ENCODE measurements at regions not wholly inside any gene's neighbourhood (a gene's known extent, or its start where the extent isn't known, plus 50 kb on each side); places are given as distances from the start of the nearest gene placed in this dataset.
"Not testable (repeated sequence)": the region's sequence is repeated elsewhere in the genome, so short reads cannot be mapped to it uniquely, and the experiment has no call there.

DNA sequence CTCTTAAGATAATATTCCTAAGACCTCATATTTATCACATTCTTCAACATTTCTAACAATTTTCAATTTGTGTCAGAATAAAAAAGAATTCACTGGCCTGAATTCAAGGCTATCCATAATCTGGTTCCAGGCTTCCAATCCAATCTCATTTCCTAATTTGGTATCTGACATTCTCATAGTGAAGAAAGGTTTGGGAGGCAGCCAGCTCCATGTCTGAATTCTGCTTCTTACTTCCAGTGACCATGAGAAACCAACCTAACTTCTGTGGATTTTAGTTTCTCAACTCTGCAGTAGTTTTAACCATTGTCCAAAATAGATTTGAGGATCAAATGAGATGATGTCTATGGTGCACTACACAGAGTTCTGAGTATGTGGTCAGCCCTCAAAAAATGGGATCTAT, 439.1 kb upstream of the GCFC2 start:
- no peaks in the 10 kb centered on the region for H3K36me3 ChIP-seq
- no peak for DNase-seq

DNA sequence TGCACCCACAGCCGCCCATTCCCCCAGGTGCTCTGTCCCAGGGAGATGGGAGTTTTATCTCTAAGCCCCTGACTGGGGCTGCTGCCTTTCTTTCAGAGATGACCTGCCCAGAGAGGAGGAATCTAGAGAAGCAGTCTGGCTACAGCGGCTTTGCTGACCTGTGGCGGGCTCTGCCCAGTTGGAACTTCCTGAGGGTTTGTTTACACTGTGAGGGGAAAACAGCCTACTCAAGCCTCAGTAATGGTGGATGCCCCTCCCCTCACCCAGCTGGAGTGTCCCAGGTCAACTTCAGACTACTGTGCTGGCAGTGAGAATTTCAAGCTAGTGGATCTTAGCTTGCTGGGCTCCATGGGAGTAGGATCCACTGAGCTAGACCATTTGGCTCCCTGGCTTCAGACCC, 428.6 kb upstream of the GCFC2 start:
- no CpG with 5 or more reads among the region's 3 CpGs for WGBS (ENCODE audit: insufficient coverage, low coverage, low lambda C conversion rate, missing lambda C conversion rate)
- intact Hi-C loops (cut with DNase I); H3K9me3 ChIP-seq; H3K36me3 ChIP-seq; H3K4me3 ChIP-seq; H3K27ac ChIP-seq; DNase-seq; H3K27me3 ChIP-seq; H3K4me1 ChIP-seq; ATAC-seq: not testable (repeated sequence)

More for the DNA sequence above, 439.1 kb upstream of the GCFC2 start:
- no peak for TF ChIP-seq POLR2A (IDR thresholded peaks at IDR 0.05)
- TF ChIP-seq, protein P1, sequence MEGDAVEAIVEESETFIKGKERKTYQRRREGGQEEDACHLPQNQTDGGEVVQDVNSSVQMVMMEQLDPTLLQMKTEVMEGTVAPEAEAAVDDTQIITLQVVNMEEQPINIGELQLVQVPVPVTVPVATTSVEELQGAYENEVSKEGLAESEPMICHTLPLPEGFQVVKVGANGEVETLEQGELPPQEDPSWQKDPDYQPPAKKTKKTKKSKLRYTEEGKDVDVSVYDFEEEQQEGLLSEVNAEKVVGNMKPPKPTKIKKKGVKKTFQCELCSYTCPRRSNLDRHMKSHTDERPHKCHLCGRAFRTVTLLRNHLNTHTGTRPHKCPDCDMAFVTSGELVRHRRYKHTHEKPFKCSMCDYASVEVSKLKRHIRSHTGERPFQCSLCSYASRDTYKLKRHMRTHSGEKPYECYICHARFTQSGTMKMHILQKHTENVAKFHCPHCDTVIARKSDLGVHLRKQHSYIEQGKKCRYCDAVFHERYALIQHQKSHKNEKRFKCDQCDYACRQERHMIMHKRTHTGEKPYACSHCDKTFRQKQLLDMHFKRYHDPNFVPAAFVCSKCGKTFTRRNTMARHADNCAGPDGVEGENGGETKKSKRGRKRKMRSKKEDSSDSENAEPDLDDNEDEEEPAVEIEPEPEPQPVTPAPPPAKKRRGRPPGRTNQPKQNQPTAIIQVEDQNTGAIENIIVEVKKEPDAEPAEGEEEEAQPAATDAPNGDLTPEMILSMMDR (IDR thresholded peaks at IDR 0.05), result no peak
- ATAC-seq, result no peak
- Histone ChIP-seq H3K4me1 (no peaks in the 10 kb centered on the region), H3K4me3 (no peak overlapping the region), H3K27ac (no peak overlapping the region), H3K27me3 (no peaks in the 10 kb centered on the region), H3K9me3 (peaks cover 0 to 3% (median 0%) of the 10 kb centered on the region in 4 donors)
- intact Hi-C loops (cut with DNase I), result no loop called here

DNA sequence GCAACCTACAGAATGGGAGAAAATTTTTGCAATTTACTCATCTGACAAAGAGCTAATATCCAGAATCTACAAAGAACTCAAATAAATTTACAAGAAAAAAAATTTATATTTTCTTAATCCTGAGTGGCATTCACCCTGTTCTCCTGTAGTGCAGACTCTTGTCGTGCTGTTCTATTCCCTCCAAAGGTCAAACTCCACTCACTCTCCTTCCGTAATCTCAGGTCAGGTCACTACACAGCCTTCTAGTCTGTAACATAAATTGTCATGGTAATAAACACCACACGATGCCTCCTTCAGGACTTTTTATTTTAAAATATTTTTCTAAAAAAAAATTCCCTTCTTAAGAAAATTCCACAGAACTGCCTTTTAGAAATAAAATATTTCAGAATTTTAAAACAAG, 417.9 kb upstream of the GCFC2 start:
- Histone ChIP-seq H3K27ac (no peak overlapping the region), H3K4me3 (no peak overlapping the region), H3K9me3 (no peaks in the 10 kb centered on the region), H3K27me3 (no peaks in the 10 kb centered on the region), H3K4me1 (no peaks in the 10 kb centered on the region), H3K36me3 (no peaks in the 10 kb centered on the region)
- intact Hi-C loops (cut with DNase I), result no loop called here
- 18% methylated on average over 3 of the region's 3 CpGs for WGBS (ENCODE audit: insufficient coverage, low coverage, low lambda C conversion rate, missing lambda C conversion rate)
- TF ChIP-seq, protein P1 (IDR thresholded peaks at IDR 0.05), result no peak
- TF ChIP-seq POLR2A (IDR thresholded peaks at IDR 0.05), result no peak
- DNase-seq (no peak), ATAC-seq (no peak)

DNA sequence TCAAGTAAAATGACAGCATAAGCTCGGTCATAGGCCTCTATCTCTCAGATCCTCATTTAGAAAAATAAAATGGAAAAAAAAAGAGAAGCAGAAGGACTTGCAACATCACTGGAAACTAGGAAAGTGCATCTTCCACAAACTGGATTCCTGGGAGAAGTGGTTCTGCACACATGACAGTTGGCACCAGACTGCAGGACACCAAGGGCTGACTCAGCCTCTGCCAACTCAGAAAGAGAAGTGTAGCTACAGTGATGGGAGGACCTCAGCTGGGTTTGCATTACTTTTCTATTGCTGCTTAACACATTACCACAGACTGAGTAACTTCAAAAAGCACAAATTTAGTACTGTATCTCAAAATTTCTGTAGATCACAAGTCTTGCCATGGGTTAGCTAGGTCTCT, 409.5 kb upstream of the GCFC2 start:
- H3K4me1 ChIP-seq, result no peaks in the 10 kb centered on the region
- TF ChIP-seq POLR2A (IDR thresholded peaks at IDR 0.05), result no peak
- TF ChIP-seq, protein P1 (IDR thresholded peaks at IDR 0.05), result no peak
- H3K4me3 ChIP-seq, result no peak overlapping the region
- no peaks in the 10 kb centered on the region for H3K27me3 ChIP-seq
- intact Hi-C loops (cut with DNase I), result no loop called here
- 53% methylated on average over 1 of the region's 1 CpG for WGBS (ENCODE audit: insufficient coverage, low coverage, low lambda C conversion rate, missing lambda C conversion rate)
- ATAC-seq (peak in 1 of 4 donors; percentile 30), DNase-seq (no peak)
- H3K36me3 ChIP-seq, result no peaks in the 10 kb centered on the region
- H3K27ac ChIP-seq, result no peak overlapping the region
- no peaks in the 10 kb centered on the region for H3K9me3 ChIP-seq

DNA sequence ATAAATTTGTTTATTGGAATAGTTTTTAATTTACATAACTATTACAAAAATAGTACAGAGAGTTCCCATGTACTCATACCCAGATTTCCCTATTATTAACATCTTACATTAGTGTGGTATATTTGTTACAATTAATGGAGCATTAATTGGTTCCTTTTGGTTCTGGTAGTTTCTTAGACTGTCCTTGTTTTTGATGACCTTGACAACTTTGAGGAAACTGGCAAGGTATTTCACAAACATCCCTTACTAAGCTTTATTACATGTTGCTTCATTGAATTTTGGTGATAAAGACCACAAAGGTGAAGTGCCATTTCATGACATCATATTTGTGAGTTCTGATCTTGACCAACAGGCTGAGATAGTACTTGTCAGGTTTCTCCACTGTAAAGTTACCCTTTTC, 379.0 kb upstream of the GCFC2 start:
- no peaks in the 10 kb centered on the region for H3K27me3 ChIP-seq

More for the DNA sequence above, 379.0 kb upstream of the GCFC2 start:
- intact Hi-C loops (cut with DNase I), result no loop called here
- no peaks in the 10 kb centered on the region for H3K4me1 ChIP-seq
- ATAC-seq (no peak), DNase-seq (no peak)
- no peak overlapping the region for H3K4me3 ChIP-seq
- H3K36me3 ChIP-seq, result no peaks in the 10 kb centered on the region
- H3K9me3 ChIP-seq, result no peaks in the 10 kb centered on the region
- no peak overlapping the region for H3K27ac ChIP-seq
- TF ChIP-seq, protein P1 (IDR thresholded peaks at IDR 0.05), result no peak
- TF ChIP-seq POLR2A (IDR thresholded peaks at IDR 0.05), result no peak

Data from right lobe of liver (tissue), 6 donors.